ENCODE measurements at regions not wholly inside any gene's neighbourhood (a gene's known extent, or its start where the extent isn't known, plus 50 kb on each side); places are given as distances from the start of the nearest gene placed in this dataset.
"Not testable (repeated sequence)": the region's sequence is repeated elsewhere in the genome, so short reads cannot be mapped to it uniquely, and the experiment has no call there.

GRCh38 chr2:89814359-89814758, 1122.9 kb downstream of the RPIA start:
- H3K4me1 Mint-ChIP-seq; POLR2A ChIA-PET; DNase-seq; H3K36me3 ChIP-seq (ENCODE audit: control insufficient read depth in 2 of 3, insufficient read depth in 3 of 3, low read length in 3 of 3); H3K4me1 ChIP-seq (ENCODE audit: control insufficient read depth in 2 of 2, insufficient read depth in 2 of 2, low read length in 2 of 2); H3K27me3 Mint-ChIP-seq; CTCF ChIA-PET; H3K27ac ChIP-seq (ENCODE audit: low read depth, low read length); ATAC-seq; H3K4me3 ChIP-seq (ENCODE audit: low read length); H3K4me3 Mint-ChIP-seq; intact Hi-C loops (cut with micrococcal nuclease); H3K27me3 ChIP-seq (ENCODE audit: control insufficient read depth in 2 of 2, insufficient read depth in 2 of 2, low read length in 2 of 2); H3K27ac Mint-ChIP-seq: not testable (repeated sequence)
- Mint-ChIP-seq H3K9me3 (peaks cover 0 to 96% (median 71%) of the 10 kb centered on the region in 11 donors), H3K36me3 (peaks cover 7 to 91% (median 70%) of the 10 kb centered on the region in 5 donors)
- peaks cover 13 to 78% (median 19%) of the 10 kb centered on the region in 3 experiments for H3K9me3 ChIP-seq (ENCODE audit: control insufficient read depth in 2 of 3, low read length in 3 of 3)

GRCh38 chr2:89818873-89819272, 1127.4 kb downstream of the RPIA start:
- Mint-ChIP-seq H3K4me1 (peaks cover 0 to 15% (median 0%) of the 10 kb centered on the region in 7 donors), H3K4me3 (no peak overlapping the region), H3K36me3 (peaks cover 12 to 92% (median 71%) of the 10 kb centered on the region in 5 donors), H3K9me3 (peaks cover 0 to 100% (median 74%) of the 10 kb centered on the region in 11 donors), H3K27me3 (no peaks in the 10 kb centered on the region), H3K27ac (no peak overlapping the region)
- ChIA-PET POLR2A (no interaction called here), CTCF (no interaction called here)
- Histone ChIP-seq H3K4me1 (ENCODE audit: control insufficient read depth in 2 of 2, insufficient read depth in 2 of 2, low read length in 2 of 2) (no peaks in the 10 kb centered on the region), H3K36me3 (ENCODE audit: control insufficient read depth in 2 of 3, insufficient read depth in 3 of 3, low read length in 3 of 3) (no peaks in the 10 kb centered on the region), H3K27ac (ENCODE audit: low read depth, low read length) (no peak overlapping the region), H3K9me3 (ENCODE audit: control insufficient read depth in 2 of 3, low read length in 3 of 3) (peaks cover 9 to 68% (median 10%) of the 10 kb centered on the region in 3 experiments), H3K27me3 (ENCODE audit: control insufficient read depth in 2 of 2, insufficient read depth in 2 of 2, low read length in 2 of 2) (no peaks in the 10 kb centered on the region), H3K4me3 (ENCODE audit: low read length) (no peak overlapping the region)
- ATAC-seq (no peak), DNase-seq (no peak)
- intact Hi-C loops (cut with micrococcal nuclease): no loop called here

- ChIA-PET CTCF (no interaction called here), POLR2A (no interaction called here)
- no peak overlapping the region for H3K27ac Mint-ChIP-seq
- peaks cover 0 to 15% (median 0%) of the 10 kb centered on the region in 7 donors for H3K4me1 Mint-ChIP-seq
- intact Hi-C loops (cut with micrococcal nuclease): no loop called here
- Histone ChIP-seq H3K27me3 (ENCODE audit: control insufficient read depth in 2 of 2, insufficient read depth in 2 of 2, low read length in 2 of 2) (no peaks in the 10 kb centered on the region), H3K36me3 (ENCODE audit: control insufficient read depth in 2 of 3, insufficient read depth in 3 of 3, low read length in 3 of 3) (no peaks in the 10 kb centered on the region), H3K4me3 (ENCODE audit: low read length) (no peak overlapping the region), H3K27ac (ENCODE audit: low read depth, low read length) (no peak overlapping the region), H3K4me1 (ENCODE audit: control insufficient read depth in 2 of 2, insufficient read depth in 2 of 2, low read length in 2 of 2) (no peaks in the 10 kb centered on the region), H3K9me3 (ENCODE audit: control insufficient read depth in 2 of 3, low read length in 3 of 3) (peaks cover 5 to 59% (median 9%) of the 10 kb centered on the region in 3 experiments)
- no peak overlapping the region for H3K4me3 Mint-ChIP-seq
- DNase-seq (no peak), ATAC-seq (no peak)
- H3K9me3 Mint-ChIP-seq: peaks cover 0 to 98% (median 74%) of the 10 kb centered on the region in 11 donors
- peaks cover 12 to 86% (median 62%) of the 10 kb centered on the region in 5 donors for H3K36me3 Mint-ChIP-seq
- no peaks in the 10 kb centered on the region for H3K27me3 Mint-ChIP-seq
These were observed 1128.3 kb downstream of the RPIA start for GRCh38 chr2:89819809-89820208.

- Mint-ChIP-seq H3K27ac (no peak overlapping the region), H3K27me3 (no peaks in the 10 kb centered on the region)
These were observed 1128.8 kb downstream of the RPIA start for GRCh38 chr2:89820248-89820647.

GRCh38 chr2:89821455-89821945, 1130.0 kb downstream of the RPIA start:
- Mint-ChIP-seq H3K9me3 (peaks cover 0 to 91% (median 77%) of the 10 kb centered on the region in 11 donors), H3K27me3 (no peaks in the 10 kb centered on the region), H3K27ac (no peak overlapping the region), H3K4me1 (peaks cover 0 to 13% (median 0%) of the 10 kb centered on the region in 7 donors), H3K4me3 (no peak overlapping the region), H3K36me3 (peaks cover 12 to 84% (median 58%) of the 10 kb centered on the region in 5 donors)
- H3K27ac ChIP-seq (ENCODE audit: low read depth, low read length): no peak overlapping the region
- no peak overlapping the region for H3K4me3 ChIP-seq (ENCODE audit: low read length)
- peaks cover 5 to 51% (median 9%) of the 10 kb centered on the region in 3 experiments for H3K9me3 ChIP-seq (ENCODE audit: control insufficient read depth in 2 of 3, low read length in 3 of 3)
- no peak for ATAC-seq
- H3K27me3 ChIP-seq (ENCODE audit: control insufficient read depth in 2 of 2, insufficient read depth in 2 of 2, low read length in 2 of 2): no peaks in the 10 kb centered on the region
- no peaks in the 10 kb centered on the region for H3K36me3 ChIP-seq (ENCODE audit: control insufficient read depth in 2 of 3, insufficient read depth in 3 of 3, low read length in 3 of 3)
- intact Hi-C loops (cut with micrococcal nuclease): no loop called here
- ChIA-PET CTCF (no interaction called here), POLR2A (no interaction called here)
- no peaks in the 10 kb centered on the region for H3K4me1 ChIP-seq (ENCODE audit: control insufficient read depth in 2 of 2, insufficient read depth in 2 of 2, low read length in 2 of 2)
- no peak for DNase-seq

More at GRCh38 chr2:89820248-89820647, 1128.8 kb downstream of the RPIA start:
- H3K9me3 Mint-ChIP-seq: peaks cover 0 to 98% (median 71%) of the 10 kb centered on the region in 11 donors
- H3K4me1 Mint-ChIP-seq: peaks cover 0 to 15% (median 0%) of the 10 kb centered on the region in 7 donors
- peaks cover 5 to 56% (median 9%) of the 10 kb centered on the region in 3 experiments for H3K9me3 ChIP-seq (ENCODE audit: control insufficient read depth in 2 of 3, low read length in 3 of 3)
- DNase-seq: no peak
- no peak overlapping the region for H3K27ac ChIP-seq (ENCODE audit: low read depth, low read length)
- no peak overlapping the region for H3K4me3 ChIP-seq (ENCODE audit: low read length)
- H3K27me3 ChIP-seq (ENCODE audit: control insufficient read depth in 2 of 2, insufficient read depth in 2 of 2, low read length in 2 of 2): no peaks in the 10 kb centered on the region
- CTCF ChIA-PET: no interaction called here
- H3K36me3 Mint-ChIP-seq: peaks cover 12 to 86% (median 60%) of the 10 kb centered on the region in 5 donors
- intact Hi-C loops (cut with micrococcal nuclease): no loop called here
- no peaks in the 10 kb centered on the region for H3K36me3 ChIP-seq (ENCODE audit: control insufficient read depth in 2 of 3, insufficient read depth in 3 of 3, low read length in 3 of 3)
- no peaks in the 10 kb centered on the region for H3K4me1 ChIP-seq (ENCODE audit: control insufficient read depth in 2 of 2, insufficient read depth in 2 of 2, low read length in 2 of 2)
- POLR2A ChIA-PET: no interaction called here
- no peak overlapping the region for H3K4me3 Mint-ChIP-seq
- no peak for ATAC-seq

GRCh38 chr2:89822342-89822741, 1130.9 kb downstream of the RPIA start:
- H3K36me3 ChIP-seq (ENCODE audit: control insufficient read depth in 2 of 3, insufficient read depth in 3 of 3, low read length in 3 of 3); DNase-seq; H3K4me1 ChIP-seq (ENCODE audit: control insufficient read depth in 2 of 2, insufficient read depth in 2 of 2, low read length in 2 of 2); ATAC-seq; CTCF ChIA-PET; intact Hi-C loops (cut with micrococcal nuclease); H3K27me3 ChIP-seq (ENCODE audit: control insufficient read depth in 2 of 2, insufficient read depth in 2 of 2, low read length in 2 of 2); H3K27me3 Mint-ChIP-seq; POLR2A ChIA-PET; H3K4me3 ChIP-seq (ENCODE audit: low read length); H3K27ac ChIP-seq (ENCODE audit: low read depth, low read length); H3K4me3 Mint-ChIP-seq; H3K27ac Mint-ChIP-seq: not testable (repeated sequence)
- H3K9me3 ChIP-seq (ENCODE audit: control insufficient read depth in 2 of 3, low read length in 3 of 3): peaks cover 5 to 51% (median 9%) of the 10 kb centered on the region in 3 experiments
- Mint-ChIP-seq H3K4me1 (peaks cover 0 to 14% (median 0%) of the 10 kb centered on the region in 7 donors), H3K9me3 (peaks cover 0 to 90% (median 68%) of the 10 kb centered on the region in 11 donors), H3K36me3 (peaks cover 12 to 80% (median 55%) of the 10 kb centered on the region in 5 donors)

DNA sequence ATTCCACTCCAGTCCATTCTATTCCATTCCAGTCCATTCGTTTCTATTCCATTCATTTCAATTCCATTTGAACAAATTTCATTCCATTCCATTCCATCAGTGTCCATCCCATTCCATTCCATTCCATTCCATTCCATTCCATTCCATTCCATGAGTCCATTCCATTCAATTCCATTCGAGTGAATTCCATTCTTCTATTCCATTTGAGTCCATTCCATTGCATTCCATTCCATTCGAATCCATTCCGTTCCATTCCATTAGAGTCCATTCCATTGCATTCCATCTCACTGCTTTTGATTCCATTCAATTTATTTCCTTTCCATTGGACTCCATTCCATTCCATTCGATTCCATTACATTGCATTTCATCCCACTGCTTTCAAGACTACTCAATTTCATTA, 1132.1 kb downstream of the RPIA start:
- ChIA-PET POLR2A (no interaction called here), CTCF (no interaction called here)
- H3K4me3 Mint-ChIP-seq: no peak overlapping the region
- intact Hi-C loops (cut with micrococcal nuclease): no loop called here
- Histone ChIP-seq H3K9me3 (ENCODE audit: control insufficient read depth in 2 of 3, low read length in 3 of 3) (peaks cover 0 to 40% (median 9%) of the 10 kb centered on the region in 3 experiments), H3K27ac (ENCODE audit: low read depth, low read length) (no peak overlapping the region), H3K4me1 (ENCODE audit: control insufficient read depth in 2 of 2, insufficient read depth in 2 of 2, low read length in 2 of 2) (no peaks in the 10 kb centered on the region), H3K4me3 (ENCODE audit: low read length) (no peak overlapping the region), H3K27me3 (ENCODE audit: control insufficient read depth in 2 of 2, insufficient read depth in 2 of 2, low read length in 2 of 2) (no peaks in the 10 kb centered on the region), H3K36me3 (ENCODE audit: control insufficient read depth in 2 of 3, insufficient read depth in 3 of 3, low read length in 3 of 3) (no peaks in the 10 kb centered on the region)
- H3K27me3 Mint-ChIP-seq: no peaks in the 10 kb centered on the region
- DNase-seq: no peak
- no peak for ATAC-seq
- peaks cover 0 to 80% (median 56%) of the 10 kb centered on the region in 11 donors for H3K9me3 Mint-ChIP-seq
- no peak overlapping the region for H3K27ac Mint-ChIP-seq
- H3K4me1 Mint-ChIP-seq: peaks cover 0 to 14% (median 0%) of the 10 kb centered on the region in 7 donors
- H3K36me3 Mint-ChIP-seq: peaks cover 12 to 68% (median 45%) of the 10 kb centered on the region in 5 donors
